ENCODE measurements at regions not wholly inside any gene's neighbourhood (a gene's known extent, or its start where the extent isn't known, plus 50 kb on each side); places are given as distances from the start of the nearest gene placed in this dataset.

- H3K27ac ChIP-seq (ENCODE audit: insufficient read depth, low read length), result no peak overlapping the region
- H4K20me1 ChIP-seq (ENCODE audit: control insufficient read depth, extremely low read depth, insufficient read depth, low read length), result no peaks in the 10 kb centered on the region
- DNase-seq (ENCODE audit: low read depth in 2 of 2), result no peak
- no peak overlapping the region for H3K4me2 ChIP-seq (ENCODE audit: extremely low read depth, insufficient read depth, low read length)
- TF ChIP-seq CTCF (conservative IDR thresholded peaks at IDR 0.05 in 1 of 2, IDR thresholded peaks at IDR 0.05 in 1 of 2; ENCODE audit: low read depth in 1 of 2, low read length in 2 of 2) (no peak), EZH2 (IDR thresholded peaks at IDR 0.05; ENCODE audit: low read length, missing control alignments) (no peak)
- H3K27me3 ChIP-seq (ENCODE audit: control insufficient read depth, insufficient read depth, low read length), result no peaks in the 10 kb centered on the region
- H3K79me2 ChIP-seq (ENCODE audit: control insufficient read depth, insufficient read depth, low read length), result no peaks in the 10 kb centered on the region
- no peak overlapping the region for H3K9ac ChIP-seq (ENCODE audit: insufficient read depth, low read length)
- no peak overlapping the region for H3K4me3 ChIP-seq (replicated peaks in 1 of 4; ENCODE audit: control extremely low read depth in 1 of 4, insufficient read depth in 1 of 4, low read depth in 3 of 4, low read length in 4 of 4)
- no peaks in the 10 kb centered on the region for H3K4me1 ChIP-seq (ENCODE audit: control insufficient read depth, extremely low read depth, insufficient read depth, low read length)
- no peak overlapping the region for H2AFZ ChIP-seq (ENCODE audit: low read length)
- H3K9me3 ChIP-seq (ENCODE audit: control insufficient read depth, insufficient read depth, low read depth, low read length), result no peaks in the 10 kb centered on the region
- no peaks in the 10 kb centered on the region for H3K36me3 ChIP-seq (ENCODE audit: control insufficient read depth, insufficient read depth, low read length)
These were observed 314.4 kb upstream of the MSX2 start for GRCh38 chr5:174409971-174410370.

GRCh38 chr5:174410716-174411478, 313.5 kb upstream of the MSX2 start:
- no peak overlapping the region for H3K4me3 ChIP-seq (replicated peaks in 1 of 4; ENCODE audit: control extremely low read depth in 1 of 4, insufficient read depth in 1 of 4, low read depth in 3 of 4, low read length in 4 of 4)
- no peaks in the 10 kb centered on the region for H4K20me1 ChIP-seq (ENCODE audit: control insufficient read depth, extremely low read depth, insufficient read depth, low read length)
- no peak overlapping the region for H2AFZ ChIP-seq (ENCODE audit: low read length)
- H3K36me3 ChIP-seq (ENCODE audit: control insufficient read depth, insufficient read depth, low read length), result no peaks in the 10 kb centered on the region
- H3K9me3 ChIP-seq (ENCODE audit: control insufficient read depth, insufficient read depth, low read depth, low read length), result no peaks in the 10 kb centered on the region
- H3K4me2 ChIP-seq (ENCODE audit: extremely low read depth, insufficient read depth, low read length), result no peak overlapping the region
- H3K27ac ChIP-seq (ENCODE audit: insufficient read depth, low read length), result no peak overlapping the region
- H3K27me3 ChIP-seq (ENCODE audit: control insufficient read depth, insufficient read depth, low read length), result no peaks in the 10 kb centered on the region
- no peaks in the 10 kb centered on the region for H3K4me1 ChIP-seq (ENCODE audit: control insufficient read depth, extremely low read depth, insufficient read depth, low read length)
- no peaks in the 10 kb centered on the region for H3K79me2 ChIP-seq (ENCODE audit: control insufficient read depth, insufficient read depth, low read length)
- peak in 1 of 2 donors; percentile 91 for DNase-seq (ENCODE audit: low read depth in 2 of 2)
- no peak overlapping the region for H3K9ac ChIP-seq (ENCODE audit: insufficient read depth, low read length)
- TF ChIP-seq EZH2 (IDR thresholded peaks at IDR 0.05; ENCODE audit: low read length, missing control alignments) (no peak), CTCF (conservative IDR thresholded peaks at IDR 0.05 in 1 of 2, IDR thresholded peaks at IDR 0.05 in 1 of 2; ENCODE audit: low read depth in 1 of 2, low read length in 2 of 2) (no peak)

- no peak for TF ChIP-seq CTCF (conservative IDR thresholded peaks at IDR 0.05 in 1 of 2, IDR thresholded peaks at IDR 0.05 in 1 of 2; ENCODE audit: low read depth in 1 of 2, low read length in 2 of 2)
- TF ChIP-seq EZH2 (IDR thresholded peaks at IDR 0.05; ENCODE audit: low read length, missing control alignments), result no peak
- no peak overlapping the region for H2AFZ ChIP-seq (ENCODE audit: low read length)
- H4K20me1 ChIP-seq (ENCODE audit: control insufficient read depth, extremely low read depth, insufficient read depth, low read length), result no peaks in the 10 kb centered on the region
- no peak overlapping the region for H3K4me3 ChIP-seq (replicated peaks in 1 of 4; ENCODE audit: control extremely low read depth in 1 of 4, insufficient read depth in 1 of 4, low read depth in 3 of 4, low read length in 4 of 4)
- no peaks in the 10 kb centered on the region for H3K9me3 ChIP-seq (ENCODE audit: control insufficient read depth, insufficient read depth, low read depth, low read length)
- H3K4me1 ChIP-seq (ENCODE audit: control insufficient read depth, extremely low read depth, insufficient read depth, low read length), result no peaks in the 10 kb centered on the region
- H3K36me3 ChIP-seq (ENCODE audit: control insufficient read depth, insufficient read depth, low read length), result no peaks in the 10 kb centered on the region
- H3K9ac ChIP-seq (ENCODE audit: insufficient read depth, low read length), result no peak overlapping the region
- no peaks in the 10 kb centered on the region for H3K79me2 ChIP-seq (ENCODE audit: control insufficient read depth, insufficient read depth, low read length)
- H3K4me2 ChIP-seq (ENCODE audit: extremely low read depth, insufficient read depth, low read length), result no peak overlapping the region
- no peak overlapping the region for H3K27ac ChIP-seq (ENCODE audit: insufficient read depth, low read length)
- no peaks in the 10 kb centered on the region for H3K27me3 ChIP-seq (ENCODE audit: control insufficient read depth, insufficient read depth, low read length)
- no peak for DNase-seq (ENCODE audit: low read depth in 2 of 2)
These were observed 312.9 kb upstream of the MSX2 start for GRCh38 chr5:174411479-174411819.
